ENCODE measurements at regions not wholly inside any gene's neighbourhood (a gene's known extent, or its start where the extent isn't known, plus 50 kb on each side); places are given as distances from the start of the nearest gene placed in this dataset.

GRCh38 chr2:228339525-228339924, 158.0 kb upstream of the SPHKAP start:
- TF ChIP-seq CTCF (IDR thresholded peaks at IDR 0.05) (no peak), POLR2A (IDR thresholded peaks at IDR 0.05) (no peak)

Measured in body of pancreas (tissue), 4 donors.